GM21447 (cell line): ENCODE measurements at regions not wholly inside any gene's neighbourhood (a gene's known extent, or its start where the extent isn't known, plus 50 kb on each side); places are given as distances from the start of the nearest gene placed in this dataset.

Source experiments
- ATAC-seq: cut with Tn5 transposase; IDR thresholded peaks from one replicate; pipeline ENCODE4 v1.9.1; 2021; ENCODE audit not compliant: unreplicated experiment

- ATAC-seq: no peak
Observed at GRCh38 chr3:98969295-98969694, 67.8 kb upstream of the DCBLD2 start.

DNA sequence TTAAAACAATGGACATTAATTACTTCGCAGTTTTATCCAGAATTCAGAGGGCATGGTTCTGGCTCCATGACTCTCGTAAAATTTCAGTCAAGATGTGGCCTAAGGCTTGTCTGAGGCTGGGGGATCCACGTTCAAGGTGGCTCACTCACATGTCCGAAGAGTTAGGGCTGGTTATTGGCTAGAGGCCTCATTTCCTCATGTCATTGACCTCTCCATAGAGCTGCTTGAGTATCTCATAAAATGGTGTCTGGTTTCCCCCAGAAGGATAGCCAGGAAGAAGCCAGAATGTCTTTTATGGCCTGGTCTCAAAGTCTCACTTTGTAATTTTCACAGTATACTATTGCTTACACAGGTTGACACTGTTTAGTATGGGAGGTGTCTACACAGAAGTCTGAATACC is 67.3 kb upstream of the DCBLD2 start:
- no peak for ATAC-seq

- ATAC-seq: no peak
Observed at GRCh38 chr3:98968347-98968746, 66.9 kb upstream of the DCBLD2 start.

DNA sequence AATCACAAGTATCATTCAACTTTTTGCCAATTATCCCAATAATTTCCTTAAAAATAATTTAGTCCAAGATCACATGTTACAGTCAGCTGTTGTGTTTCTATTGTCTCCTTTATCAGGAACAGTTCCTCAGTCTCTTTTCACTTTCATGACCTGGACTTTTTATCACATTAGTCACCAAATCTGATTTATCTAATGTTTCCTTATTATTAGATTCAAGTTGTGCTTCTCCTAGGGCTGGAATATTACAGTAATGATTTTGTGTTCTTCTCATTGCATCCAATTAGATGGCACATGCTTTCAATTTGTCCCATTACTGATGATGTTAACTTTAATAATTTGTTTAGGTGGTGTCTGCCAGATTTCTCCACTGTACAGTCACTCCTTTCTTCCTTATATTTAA is 66.3 kb upstream of the DCBLD2 start:
- no peak for ATAC-seq

DNA sequence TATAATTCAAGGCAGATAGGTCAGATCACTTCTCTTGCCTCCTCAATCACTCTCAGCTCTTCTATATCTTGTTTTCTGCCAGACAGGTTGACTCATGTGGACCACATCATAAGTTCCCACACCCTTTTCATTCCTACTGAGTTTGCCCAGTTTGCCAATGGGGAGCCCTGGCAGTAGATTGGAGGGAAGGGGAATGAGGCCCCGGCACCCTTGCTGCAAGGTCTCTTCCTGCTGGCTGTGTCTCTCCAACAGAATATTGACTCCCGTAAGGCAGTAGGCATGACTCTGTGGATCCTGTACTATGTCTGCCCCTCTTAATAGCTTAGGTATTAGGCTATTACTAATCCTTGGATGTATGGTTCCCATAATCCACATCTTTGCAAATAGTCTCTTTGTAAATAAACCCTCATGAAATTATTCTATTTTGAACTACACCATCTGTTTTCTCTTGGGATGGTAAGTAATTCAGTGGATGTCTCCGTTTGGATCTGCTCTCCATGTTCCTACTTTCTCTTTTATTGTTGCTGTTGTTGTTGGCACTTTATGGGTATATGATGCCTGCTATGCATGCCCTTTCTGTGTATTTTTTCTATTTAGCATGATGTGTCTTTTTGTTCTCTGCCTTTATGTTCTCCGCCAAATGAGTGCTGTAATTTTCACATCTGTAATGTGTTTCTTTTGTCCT is 65.5 kb upstream of the DCBLD2 start:
- ATAC-seq: no peak

DNA sequence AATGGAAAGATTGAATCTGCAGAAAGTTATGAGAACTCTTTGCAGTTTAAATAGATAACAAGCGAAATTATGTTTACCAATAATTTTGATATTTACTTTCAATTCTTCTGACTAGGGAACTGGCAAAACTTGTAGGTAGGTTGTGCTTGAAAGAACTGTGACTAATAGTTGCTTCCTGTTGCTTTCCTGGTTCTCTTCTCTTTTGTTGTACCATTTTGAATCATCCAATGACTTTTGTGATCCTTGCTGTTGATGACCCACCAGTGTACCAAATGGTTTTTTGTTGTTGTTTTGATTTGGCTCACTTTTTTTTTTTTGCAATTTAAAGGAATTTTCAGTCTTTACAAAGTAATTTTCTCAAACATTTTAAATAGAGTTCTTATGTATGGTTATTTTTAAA is 64.9 kb upstream of the DCBLD2 start:
- no peak for ATAC-seq

DNA sequence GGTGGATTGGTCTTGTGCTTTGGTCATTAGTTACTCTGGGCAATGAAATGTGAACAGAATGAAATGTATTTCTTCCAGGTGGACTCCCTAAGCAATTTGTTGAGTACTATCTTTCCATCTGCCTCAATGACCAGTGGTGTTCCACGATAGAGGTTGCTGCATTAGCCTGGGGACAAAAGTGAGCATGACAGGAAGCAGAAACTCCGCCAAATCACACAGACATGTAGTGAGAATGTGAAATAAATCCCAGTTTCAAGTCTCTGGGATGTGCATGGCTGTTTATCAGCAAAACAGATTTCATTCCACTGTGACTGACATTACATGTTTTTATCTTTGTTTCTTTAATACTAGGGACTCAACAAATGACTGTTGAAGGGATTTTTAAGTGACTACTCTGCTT is 63.3 kb upstream of the DCBLD2 start:
- ATAC-seq: no peak

DNA sequence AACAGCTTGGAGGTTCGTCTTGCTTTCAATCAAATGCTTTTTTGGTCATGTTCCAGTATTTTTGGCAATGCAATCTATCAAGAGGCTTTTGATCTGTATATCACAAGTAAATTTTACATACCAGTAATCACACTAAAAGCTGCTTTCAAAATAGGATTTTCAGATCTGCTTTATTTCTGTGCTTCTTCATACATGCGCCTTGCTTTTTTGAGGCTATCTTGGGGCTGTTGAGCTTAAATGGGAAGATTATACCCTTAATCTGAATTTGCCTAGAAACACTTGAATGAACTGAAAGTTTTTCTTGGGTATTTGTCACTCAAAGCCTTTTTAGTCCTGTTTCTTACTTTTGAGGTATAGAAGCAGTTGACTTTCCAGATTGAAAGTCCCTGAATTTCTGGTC is 62.1 kb upstream of the DCBLD2 start:
- no peak for ATAC-seq

GRCh38 chr3:98962951-98963350 is 61.5 kb upstream of the DCBLD2 start:
- ATAC-seq: no peak

DNA sequence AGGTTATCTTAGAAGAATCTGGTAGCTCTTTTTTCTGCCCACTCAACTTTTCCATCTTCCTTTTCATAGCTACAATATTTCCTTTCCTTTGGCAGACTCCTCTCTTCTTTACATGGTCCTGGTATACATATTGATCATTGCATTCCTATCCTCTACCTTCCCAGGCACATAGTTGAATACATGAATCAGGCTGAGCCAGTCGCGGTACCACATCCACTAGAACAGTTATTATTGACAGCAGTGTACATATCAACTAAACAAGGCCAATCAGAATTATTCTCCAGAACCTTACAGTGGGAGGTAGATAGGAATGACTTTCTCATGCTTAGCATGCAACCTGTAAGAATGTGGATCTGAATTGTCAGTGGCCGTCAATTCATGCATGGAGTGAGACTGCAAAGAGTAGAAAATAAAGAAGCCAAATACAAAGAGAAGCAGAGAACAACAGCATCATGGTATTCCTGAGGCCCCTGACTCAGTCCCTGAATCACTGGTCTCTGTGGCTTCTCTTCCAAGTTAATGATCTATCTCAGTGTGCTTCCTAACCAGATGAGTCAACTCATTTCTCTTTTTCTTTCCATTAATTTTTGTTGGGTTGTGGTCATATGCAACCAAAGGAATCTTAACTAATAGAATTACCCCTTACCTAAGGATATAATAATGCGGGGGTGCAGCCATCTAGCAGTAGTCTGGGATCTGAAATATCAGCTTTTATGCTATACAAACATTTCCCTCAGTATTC is 60.9 kb upstream of the DCBLD2 start:
- no peak for ATAC-seq

GRCh38 chr3:98961161-98962155 is 60.0 kb upstream of the DCBLD2 start:
- ATAC-seq: no peak

- ATAC-seq: no peak
Observed at GRCh38 chr3:98957681-98958080, 56.2 kb upstream of the DCBLD2 start.

DNA sequence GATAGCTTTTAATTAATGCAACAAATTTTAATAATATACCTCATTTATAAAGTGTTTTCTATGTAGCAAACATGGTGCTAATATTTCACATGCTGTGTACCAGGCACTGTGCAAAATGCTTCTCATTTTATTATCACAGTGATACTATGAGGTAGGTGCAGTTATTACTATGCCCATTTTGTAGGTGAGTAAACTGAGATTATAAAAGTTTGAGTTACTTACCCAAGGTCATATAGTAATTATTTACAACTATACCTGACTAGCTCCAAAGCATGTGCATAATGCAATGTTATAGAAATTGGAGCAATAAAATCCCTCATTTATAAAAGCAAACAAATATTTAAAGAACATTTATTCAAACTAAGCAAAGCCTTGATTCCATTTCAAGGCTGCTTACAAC is 54.5 kb upstream of the DCBLD2 start:
- no peak for ATAC-seq

DNA sequence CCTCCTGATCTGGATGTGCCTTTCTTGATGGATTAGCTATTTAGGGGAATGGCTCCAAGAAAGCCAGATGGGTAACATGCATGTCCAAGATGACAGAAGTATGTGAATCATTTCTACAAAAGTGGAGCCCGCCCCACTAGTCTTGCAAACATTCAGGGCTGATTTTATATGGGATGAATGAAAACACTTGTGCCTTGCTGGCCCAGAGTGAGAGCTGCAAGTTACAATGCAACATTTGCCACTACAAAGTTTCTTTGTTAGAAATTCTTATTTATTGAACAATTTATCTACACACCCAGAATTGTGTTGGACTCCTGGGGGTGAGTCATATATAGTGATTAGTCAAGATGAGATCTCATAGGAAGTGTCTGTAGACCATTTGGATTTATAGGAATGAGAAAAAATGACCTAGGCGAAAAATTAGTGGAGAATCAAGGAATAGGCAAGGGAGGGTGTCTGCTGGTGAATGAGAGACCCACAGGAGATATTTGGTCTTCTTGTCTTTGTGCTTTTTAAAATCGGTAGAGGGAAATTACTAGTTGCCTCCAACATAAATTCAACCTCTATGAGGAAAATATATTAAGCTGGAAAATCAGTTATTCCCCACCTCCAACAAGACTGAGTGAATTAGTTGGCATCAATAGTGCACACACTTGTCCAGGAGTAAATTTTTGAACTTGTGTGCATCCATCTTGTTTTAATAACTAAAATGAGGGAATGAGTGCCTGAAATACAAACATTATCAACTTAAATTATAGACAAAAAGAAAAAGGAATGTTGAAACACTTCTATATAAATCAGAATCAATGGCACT is 53.5 kb upstream of the DCBLD2 start:
- ATAC-seq: no peak

DNA sequence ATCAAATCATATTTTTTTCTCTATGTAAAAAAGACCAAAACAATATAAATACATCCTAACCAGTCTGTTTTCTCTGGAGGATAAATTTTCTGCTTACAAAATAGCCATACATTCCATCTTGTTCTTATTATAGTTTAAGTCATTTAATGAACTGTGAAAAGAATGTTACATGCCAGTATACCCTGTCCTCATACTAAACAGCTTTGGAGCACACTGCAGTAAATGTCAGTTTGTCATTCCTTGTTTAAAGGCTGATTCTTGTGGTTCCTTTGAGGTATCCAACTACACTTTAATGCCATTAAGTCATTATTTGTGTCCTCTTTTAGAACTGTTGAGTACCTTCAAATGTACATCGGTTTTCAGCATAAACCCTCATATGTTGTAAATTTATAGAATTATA is 52.7 kb upstream of the DCBLD2 start:
- no peak for ATAC-seq

DNA sequence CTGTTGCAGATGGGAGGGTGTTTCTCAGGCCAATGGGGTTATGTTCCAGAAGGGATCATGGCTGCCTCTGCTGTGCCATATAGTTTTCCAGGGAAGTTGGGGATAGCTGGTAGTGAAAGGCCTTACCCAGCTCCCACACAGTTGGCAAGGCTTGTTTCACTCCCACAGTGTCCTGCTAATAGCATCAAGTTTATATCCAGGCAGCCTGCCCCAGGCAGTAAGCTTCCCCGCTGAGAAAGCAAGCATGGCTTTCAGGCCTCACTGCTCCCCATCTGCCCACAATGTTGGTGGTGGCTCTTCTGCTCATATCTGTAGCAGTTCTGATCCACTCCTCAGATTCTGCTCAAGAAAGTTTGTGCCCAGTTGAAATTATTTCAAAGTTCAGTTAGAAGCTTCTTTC is 50.9 kb upstream of the DCBLD2 start:
- ATAC-seq: no peak
